SIG-M5 (cell line): ENCODE measurements at regions not wholly inside any gene's neighbourhood (a gene's known extent, or its start where the extent isn't known, plus 50 kb on each side); places are given as distances from the start of the nearest gene placed in this dataset.

Experiments
- DNase-seq: peaks from one replicate; lab custom pipeline; 2025; lab: John Stamatoyannopoulos, UW

DNA sequence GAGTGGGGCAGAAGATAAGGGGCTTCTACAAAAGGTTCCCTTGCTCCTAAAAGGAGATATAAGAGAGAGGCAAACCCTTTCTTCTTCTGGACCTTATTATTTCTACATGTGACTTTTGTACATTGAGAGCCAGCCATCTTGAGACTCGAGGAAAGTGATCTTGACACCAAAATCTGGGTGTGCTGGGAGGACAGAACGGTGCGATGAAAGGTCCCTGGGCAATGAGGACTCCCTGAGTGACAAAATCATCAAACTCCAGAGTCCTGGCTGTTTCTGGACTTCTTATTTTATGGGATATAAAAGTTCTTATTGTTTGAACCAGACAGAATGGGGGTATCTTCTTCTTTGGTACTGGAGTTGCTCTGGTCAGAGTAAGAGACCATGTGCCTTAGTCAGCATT is 411.0 kb downstream of the ZNF536 start:
- no peak for DNase-seq

DNA sequence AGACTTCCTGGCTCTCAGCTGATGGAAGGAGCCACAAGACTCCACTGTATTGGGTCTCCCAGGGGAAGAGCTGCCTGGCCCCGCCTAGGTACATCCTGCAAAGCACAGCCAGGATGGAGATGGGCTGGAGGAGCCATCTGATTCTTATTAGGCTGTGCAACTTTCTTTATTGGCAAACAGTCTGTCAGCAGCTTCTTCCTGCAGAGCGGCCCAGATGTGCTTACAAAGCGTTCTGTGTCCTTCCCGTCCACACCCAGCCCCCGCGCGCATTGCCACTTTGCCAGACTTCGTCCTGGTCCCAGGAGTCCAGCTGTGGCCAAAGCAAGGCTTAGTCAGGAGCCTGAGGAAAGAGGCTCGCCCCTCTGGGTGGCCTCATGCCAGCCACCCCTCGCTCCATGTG is 409.3 kb downstream of the ZNF536 start:
- DNase-seq: no peak

DNA sequence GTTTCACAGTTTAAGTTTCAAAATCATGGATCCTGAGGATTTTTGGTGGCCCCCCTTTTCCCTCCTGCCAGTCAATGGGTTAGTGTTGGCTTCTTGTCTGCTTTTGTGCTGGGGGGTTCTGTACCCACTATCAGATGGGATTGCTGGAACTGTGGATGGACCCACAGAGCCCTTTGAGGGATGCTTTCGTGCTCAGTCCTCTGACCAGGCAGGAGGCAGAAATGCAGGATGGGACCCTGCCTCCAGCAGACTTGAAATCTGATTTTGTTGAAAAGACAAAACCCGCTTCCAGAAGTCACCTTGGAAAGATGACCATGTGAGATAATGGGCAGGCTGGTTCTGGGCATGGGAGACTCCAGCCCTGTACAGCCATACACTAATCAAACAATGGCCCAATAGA is 408.9 kb downstream of the ZNF536 start:
- no peak for DNase-seq

DNA sequence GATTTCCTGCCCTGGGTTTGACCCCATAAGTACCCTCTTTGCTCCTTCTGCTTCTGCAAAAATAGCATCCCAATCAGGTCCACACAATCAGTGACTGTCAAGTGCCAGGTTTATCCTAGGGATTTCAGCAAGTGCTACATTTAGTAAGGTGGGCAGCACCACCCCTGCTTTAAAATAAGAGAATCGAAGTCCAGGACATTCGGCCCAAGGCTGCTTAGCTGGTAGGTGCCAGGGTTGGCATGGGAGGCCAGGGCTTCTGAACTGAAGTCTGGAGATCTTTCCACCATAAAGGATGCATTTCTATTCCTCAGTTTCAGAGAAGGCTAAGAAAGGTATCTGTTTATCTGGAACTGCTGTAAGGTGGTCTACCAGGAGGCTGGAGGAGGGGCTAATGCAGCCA is 408.3 kb downstream of the ZNF536 start:
- no peak for DNase-seq

DNA sequence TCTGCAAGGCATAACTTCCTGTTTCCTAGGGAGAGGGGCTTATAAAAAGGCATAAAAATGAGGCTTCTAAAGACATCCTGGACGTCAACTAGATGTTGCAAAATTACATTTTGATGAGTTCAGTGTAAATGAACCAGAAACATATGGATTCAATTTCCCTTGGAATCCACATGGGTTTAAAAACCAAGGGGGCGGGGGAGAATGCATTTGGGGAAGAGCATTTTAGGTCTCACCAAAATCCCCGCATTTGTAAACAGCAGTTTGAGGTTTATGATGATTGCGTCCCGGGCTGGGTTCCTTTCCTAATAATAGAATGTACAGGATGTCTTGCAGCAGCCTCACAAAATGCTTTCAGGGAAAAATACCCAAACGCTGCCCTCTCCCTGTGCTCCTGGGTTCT is 407.8 kb downstream of the ZNF536 start:
- DNase-seq: no peak

DNA sequence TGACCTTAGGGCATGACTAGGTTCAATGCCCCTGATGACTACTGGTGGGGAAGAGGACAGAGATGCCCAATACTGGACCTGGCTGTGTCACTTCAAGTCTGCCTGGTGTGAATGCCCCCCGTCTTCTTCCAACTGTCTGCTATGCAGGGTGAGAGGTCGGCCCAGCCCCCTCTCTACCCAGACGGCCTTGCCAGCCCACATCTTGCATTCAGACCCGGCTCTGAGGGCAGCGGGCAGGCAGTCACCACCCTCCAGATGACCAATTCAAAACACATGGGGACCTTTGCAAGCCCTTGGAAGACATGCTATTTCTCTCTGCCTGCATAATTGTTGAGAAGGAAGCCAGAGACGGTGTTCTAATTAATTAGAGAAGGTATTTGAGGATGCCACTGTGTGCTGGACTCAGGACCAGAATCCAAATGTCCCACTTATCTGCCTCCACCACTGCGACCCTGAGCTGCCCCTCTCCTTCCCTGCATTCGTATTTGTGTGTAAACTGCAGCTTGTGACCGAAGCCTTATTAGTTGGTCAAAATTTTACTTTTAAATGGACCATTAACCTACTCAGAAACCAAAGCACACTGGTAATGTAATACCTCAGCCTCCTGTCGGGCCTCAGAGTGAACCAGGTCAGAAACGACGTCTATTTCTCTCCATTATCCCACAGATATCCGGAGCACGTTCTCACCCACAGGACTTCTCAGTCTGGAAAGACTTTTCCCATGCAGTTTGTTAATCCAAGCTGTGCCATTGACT is 407.0 kb downstream of the ZNF536 start:
- DNase-seq: no peak

DNA sequence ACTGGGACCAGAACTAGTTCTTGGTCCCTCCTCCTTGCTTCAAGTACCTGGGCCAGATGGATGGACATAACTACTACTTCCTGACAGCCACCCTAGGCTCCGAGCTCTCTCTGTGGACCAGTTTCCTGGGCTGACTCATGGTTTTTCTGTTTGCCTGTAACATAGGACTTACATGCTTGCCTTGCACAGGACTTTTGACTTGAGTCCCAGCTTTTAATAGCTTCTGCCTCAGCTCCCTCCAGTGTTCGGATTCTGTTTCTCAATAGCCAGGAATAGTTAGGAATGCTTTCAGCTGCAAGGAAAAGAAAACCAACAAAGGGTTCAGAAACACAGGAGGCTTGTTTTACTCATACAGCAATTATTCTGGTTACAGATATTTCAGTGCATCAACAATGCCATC is 405.9 kb downstream of the ZNF536 start:
- DNase-seq: no peak

DNA sequence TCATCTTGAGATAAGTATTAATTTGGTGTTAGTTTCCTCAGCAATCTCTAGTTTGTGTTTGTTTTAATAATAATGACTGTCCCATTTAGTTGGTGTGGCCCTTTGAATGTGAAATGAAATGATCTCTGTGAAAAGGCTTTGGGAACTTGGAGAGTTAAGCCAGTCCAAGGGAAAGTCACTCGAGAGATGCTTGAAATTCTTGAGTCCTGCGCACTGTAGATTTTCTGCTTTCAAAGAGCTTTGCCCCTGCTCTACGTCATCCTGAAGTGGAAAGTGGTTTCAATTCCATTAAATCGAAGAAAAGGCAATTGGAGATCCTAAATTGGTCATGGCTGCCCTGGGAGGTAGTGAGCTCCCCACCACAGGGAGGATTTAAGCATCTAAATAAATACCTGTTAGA is 403.8 kb downstream of the ZNF536 start:
- no peak for DNase-seq

DNA sequence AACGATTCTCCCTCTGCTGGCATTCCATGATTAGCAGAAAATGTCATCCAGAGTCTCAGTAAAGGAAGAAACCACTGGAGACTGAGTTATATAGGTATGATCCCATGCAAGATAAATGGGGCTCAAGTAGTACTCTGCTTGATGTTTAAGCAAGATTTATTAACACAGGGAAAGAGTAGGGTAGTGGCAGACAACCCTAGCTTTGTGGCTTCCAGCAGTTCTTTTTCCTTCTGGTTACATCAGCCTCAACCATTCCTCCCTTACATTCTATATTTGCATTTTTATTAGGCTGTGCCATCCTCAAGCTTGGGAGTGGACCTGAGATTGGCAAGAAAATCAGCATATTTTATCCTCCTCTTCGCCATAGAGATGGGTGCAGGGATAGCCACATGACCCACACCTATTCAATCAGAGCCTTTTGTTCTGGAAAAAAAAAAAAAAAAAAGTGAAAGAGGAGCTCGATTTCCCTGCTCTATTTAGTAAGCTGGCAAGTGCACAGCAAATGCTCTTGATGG is 402.1 kb downstream of the ZNF536 start:
- no peak for DNase-seq

DNA sequence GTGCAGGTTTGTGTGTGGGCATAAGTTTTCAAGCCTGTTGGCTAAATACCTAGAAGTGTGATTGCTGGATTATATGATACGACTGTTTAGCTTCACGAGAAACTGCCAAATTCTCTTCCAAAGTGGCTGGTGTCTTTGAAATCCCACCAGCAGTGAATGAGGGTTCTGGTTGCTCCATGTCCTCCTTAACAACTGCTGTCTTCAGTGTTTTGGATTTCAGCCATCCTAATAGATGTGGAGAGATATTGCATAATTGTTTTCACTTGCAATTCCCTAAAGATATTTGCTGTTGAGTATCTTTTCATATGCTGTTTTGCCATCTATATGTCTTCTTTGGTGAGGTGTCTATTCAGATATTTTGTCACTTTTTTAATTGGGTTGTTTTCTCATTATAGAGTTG is 390.5 kb downstream of the ZNF536 start:
- no peak for DNase-seq

DNA sequence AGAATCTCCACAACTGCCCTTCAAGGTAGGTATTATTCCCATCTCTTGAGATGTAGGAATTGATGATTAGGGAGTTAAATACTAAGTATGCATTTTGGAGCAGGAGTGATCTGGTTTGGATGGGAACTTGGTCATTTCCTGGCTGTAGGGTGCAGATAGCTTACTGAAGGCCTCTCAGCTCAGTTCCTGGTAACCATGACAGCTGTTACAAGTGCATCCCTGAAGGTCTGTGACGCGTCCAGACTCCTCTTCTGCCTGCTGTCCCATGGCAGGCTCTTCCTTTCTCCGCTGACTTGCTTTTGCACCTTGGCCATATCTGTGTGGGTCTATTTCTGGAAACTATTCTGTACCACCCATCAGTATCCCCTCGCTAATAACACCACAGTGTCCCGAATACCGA is 387.8 kb downstream of the ZNF536 start:
- DNase-seq: no peak

DNA sequence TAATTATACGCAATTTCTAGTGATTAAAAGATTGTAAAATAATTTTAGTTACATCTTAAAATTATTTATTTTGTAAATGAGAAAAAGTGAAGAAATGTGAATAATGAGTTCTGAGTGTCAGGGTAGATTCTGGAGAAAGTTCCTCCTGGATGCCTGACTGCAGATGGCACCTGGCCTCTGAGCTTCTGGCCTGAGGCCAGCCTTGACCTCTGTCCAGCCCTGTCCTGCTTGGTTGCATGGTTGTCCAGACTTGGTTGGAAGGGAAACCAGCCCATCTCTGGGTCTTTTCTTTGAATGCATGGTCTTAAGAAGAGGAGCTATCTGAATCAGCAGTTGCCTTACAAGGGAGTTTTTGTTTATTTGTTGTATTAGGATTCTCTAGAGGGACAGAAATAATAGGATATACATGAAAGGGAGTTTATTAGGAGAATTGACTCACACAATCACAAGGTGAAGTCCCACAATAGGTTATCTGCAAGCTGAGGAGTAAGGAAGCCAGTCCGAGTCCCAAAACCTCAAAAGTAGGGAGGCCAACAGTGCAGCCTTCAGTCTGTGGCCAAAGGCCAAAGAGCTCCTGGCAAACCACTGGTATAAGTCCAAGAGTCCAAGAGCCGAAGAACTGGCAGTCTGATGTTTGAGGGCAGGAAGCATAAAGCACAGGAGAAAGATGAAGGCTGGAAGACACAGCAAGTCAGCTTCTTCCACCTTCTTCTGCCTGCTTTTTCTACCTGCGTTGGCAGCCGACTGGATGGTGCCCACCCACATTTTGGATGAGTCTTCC is 385.8 kb downstream of the ZNF536 start:
- DNase-seq: no peak

DNA sequence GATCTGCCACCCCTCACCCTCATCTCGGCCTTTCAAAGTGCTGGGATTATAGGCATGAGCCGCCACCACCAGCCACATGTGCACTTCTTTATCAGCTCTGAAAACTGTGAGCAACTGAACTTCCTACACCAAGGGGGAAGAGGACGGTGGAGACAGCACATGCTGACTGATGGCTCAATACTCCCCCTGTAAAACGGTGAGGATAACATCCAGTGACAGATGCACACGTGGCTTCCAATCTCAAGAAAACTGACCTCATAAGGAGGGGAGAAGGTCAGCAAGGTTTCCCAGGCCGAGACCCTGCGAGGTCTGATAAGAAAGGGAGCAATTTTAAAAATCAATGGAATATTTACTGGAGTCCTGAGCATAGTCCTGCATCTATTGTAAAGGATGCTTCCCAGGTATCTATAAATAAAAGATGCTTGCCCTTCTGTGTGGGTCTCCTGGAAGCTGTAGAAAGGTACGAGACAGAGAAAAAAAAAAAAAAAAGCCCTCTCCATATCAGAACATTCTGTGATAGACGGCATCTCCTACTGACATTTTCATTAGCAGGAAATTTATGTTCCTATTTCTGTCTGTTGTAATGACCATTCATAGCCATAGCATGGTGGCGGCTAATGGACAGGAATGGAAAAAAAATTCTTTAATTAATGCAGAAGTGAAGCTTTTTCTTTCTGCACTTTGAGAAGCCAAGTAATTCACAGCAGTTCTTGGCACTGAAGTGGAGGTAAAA is 385.1 kb downstream of the ZNF536 start:
- DNase-seq: no peak

DNA sequence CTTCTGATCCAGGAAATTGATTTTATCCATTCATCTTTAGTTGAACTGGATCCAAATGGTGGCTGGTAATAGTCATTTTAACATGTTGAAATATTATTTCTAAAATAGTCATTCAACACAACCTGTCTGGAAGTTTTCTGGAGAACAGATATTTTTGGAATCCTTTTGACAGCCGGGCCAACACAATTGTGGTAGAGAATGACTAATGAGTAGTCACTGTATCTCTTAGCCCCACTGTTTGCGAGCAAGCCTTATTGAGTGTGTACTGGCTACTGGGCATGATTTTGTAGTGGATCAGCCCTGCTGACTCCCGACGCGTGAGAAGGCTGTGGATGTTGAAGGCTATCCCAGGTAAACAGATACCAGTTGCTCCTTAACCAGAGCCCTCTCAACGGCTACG is 383.4 kb downstream of the ZNF536 start:
- DNase-seq: no peak

DNA sequence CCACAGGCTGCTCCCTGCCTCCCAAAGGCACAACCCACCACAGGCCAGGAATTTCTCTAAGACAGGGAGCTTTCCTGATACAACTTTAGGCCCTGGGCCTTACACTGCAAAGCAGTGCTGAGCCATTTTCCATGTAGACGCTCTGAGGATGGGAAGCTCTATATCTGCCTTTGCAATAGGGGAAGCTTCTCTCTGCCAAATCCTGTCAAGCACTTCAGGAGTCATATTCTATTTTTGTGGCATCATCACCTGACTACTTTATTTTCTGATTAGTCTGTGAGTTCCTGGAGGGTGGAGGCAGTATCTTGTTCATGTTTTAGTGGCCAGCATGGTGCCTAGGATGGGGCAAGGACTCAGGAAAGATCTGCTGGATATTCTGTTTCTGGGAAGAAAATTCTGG is 382.0 kb downstream of the ZNF536 start:
- no peak for DNase-seq

DNA sequence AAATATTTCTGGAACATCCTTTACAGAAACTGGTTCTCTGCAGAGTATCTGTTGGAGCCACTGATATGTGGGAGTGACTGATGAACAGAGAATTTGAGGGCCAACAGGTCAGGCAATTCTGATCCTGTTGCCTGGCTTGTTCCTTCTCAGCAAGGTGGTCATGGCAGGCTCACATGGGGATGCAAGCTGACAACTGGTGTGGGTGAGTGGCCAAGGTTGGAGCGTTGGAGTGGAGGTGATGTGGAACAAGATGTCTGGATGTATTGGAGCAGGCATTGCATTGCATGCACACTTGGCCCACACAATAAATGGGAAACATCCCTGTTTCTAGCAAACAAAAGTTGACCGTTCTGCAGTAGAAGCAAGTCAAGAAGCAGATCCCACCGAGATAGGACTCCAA is 380.7 kb downstream of the ZNF536 start:
- no peak for DNase-seq

DNA sequence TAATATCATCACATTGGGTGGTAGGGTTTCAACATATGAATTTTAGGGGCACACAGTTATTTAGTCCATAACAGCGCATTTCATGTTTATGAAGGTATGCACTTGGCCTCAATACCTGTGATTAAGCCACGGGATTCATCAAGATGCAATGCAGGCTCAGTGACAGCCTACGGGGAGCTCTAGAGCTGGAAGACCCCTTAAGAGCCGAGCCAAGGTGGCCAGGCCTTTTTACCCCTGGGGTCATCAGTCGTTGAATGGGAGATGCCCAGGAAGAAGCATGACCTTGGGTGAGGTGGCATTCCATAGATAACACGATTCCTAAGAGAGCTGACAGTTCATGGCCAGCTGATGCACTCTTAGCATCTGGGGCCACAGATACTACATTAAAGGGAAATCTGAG is 380.0 kb downstream of the ZNF536 start:
- DNase-seq: no peak

DNA sequence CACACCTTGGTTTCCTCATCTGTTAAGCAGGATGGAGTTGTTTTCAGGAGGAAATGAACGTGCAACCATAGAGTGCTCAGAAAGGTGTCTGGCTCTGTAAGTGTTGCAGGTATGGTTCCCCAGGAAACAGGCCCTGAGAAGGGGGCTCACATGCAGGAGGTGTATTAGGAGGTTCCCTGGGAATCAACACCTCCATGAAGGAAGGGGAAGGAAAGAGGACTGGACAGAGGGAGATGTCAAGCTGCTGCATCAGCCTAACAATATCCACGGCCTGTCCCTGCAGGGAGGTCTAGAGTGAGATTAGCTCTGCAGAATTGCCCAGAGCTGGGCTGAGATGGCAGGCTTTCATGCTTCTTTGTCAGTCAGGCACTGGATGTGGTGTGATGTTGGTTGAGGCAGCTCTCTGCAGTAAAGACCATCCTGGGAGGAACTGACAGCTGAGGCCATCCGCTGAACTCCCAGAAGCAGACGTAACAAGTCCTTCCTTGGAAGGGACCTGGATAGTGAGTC is 373.3 kb downstream of the ZNF536 start:
- no peak for DNase-seq

DNA sequence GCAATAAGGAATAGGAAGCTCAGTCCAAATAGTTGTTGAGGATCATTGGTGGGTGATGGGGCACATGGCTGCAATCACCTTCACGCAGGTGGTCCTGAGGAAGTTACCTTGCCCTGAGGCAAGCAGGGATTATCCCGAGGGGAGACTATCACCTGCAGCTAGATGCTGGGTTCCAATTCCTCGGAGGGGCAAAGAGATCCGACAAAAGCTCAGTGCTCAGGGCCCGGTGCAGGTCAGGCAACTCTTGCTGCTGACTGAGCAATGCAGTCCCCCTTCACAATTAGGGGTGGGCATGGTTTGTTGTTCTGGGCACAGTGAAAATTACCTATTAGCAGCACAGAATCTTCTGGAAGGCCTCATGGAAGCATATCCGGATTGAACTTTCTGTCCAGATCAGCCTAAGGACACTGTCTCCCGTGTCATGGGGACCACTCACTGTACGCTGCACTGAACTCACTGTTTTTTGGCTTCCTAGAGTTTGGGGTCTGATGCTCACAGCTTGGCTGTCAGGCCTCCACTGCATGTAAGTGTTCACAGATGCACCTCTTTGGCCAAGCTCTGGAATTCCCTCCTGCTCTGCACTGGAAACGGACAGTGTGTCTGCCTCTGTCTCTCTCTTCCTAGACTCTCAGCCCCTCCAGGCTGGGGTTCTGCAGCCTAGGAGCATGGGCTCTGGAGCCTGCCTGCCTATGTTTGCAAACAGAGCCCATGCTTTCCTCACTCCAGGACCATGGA is 372.7 kb downstream of the ZNF536 start:
- no peak for DNase-seq

DNA sequence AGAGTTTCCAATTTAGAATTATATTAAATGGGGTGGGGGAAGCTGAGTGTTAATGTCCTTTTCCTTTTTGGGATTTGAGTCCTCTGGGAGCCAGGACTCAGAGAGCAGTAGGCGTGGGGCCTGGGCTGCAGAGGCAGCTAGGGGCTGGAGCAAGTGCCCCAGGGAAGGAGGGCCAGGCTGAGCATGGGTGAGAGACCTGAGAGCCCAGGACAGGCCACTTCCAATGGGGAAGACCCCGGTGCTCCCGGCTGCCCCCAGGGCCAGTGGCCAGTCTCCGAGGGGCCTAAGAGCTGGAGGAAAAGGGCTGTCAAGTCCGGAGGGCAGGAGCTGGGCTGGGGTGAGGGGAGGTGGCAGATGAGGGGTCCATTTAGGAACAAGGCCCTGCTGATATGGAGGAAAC is 371.5 kb downstream of the ZNF536 start:
- DNase-seq: no peak

DNA sequence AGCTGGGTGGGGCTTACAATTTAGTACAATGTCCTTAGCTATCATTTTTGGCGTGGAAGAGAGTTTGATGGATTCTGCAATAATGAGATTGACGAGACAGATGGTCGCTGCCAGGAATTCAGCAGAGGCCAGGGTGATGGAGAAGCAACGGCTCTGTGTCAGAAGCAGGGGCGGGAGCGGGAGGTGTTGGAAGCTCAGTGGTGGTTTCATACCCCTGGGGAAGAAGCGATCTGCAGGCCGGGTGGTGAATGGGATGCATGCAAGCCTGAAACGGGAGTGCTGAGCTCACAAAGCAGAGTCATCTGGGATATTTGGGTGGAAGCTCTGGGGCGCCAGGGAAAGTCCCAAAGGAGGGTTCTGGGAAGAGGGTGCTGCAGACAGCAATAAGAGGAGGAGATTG is 370.8 kb downstream of the ZNF536 start:
- DNase-seq: no peak

DNA sequence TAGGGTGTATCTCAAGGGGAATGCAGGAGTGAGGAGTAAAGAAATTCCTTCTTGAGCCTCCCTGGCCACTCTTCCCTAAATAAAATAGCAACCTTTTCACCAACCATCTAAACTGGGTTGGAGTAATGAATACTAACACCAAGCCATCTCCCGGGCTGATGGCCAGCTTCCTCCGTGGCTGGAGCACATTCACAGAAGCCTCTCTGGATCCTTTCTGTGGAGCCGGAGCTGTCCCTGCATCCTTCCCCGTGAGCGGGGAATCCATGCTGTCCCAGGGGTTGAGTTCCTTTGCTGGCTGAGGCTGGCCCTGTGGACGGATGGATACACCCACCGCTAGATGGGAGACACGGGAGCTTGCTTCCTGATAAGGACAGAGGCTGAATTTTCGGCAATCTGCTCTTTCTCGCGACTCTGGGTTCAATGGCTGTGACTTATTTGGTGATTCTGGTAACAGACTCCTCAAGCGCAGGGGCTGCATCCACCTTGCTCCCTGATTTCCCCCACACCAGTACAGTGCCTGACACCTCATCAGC is 370.3 kb downstream of the ZNF536 start:
- no peak for DNase-seq
